ENCODE measurements at regions not wholly inside any gene's neighbourhood (a gene's known extent, or its start where the extent isn't known, plus 50 kb on each side); places are given as distances from the start of the nearest gene placed in this dataset.
"Not testable (repeated sequence)": the region's sequence is repeated elsewhere in the genome, so short reads cannot be mapped to it uniquely, and the experiment has no call there.

DNA sequence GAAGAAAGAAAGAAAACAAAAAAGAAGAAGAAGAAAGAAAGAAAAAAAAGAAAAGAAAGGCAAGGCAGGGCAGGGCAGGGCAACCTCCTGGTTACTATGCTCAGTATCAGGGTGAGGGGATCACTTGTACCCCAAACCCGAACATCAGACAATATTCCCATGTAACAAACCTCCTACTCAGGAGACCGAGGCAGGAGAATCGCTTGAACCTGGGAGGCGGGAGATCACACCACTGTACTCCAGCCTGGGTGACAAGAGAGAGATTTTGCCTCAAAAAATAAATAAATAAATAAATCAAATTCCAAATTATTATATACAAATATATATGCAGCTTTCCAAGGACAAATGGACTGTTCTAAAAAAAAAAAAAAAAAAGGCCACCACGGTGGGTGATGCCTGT, 138.8 kb upstream of the TPTE start:
- H3K27me3 Mint-ChIP-seq (ENCODE audit: low read depth); H3K36me3 Mint-ChIP-seq (ENCODE audit: insufficient read depth); H3K4me3 Mint-ChIP-seq; DNase-seq; H3K4me1 Mint-ChIP-seq (ENCODE audit: low read depth); H3K9me3 Mint-ChIP-seq; ATAC-seq: not testable (repeated sequence)

DNA sequence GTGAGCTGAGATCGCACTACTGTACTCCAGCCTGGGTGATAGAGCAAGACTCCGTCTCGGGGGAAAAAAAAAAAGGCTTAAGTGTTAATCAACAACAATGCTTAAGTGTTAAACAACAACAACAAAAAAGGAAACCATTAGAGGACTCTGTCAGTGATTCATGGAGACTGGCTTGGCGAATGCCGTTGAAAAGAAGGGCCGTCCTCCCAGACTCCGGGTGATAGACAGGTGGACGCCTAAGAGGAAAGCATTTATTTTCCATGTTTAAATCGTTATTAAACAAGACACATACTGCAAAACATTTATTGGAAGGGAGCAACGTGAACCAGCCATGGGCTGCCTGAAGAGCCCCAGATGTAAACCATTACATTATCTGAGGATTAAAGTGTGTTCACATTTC, 137.8 kb upstream of the TPTE start:
- not testable (repeated sequence) for H3K4me3 Mint-ChIP-seq; H3K9me3 Mint-ChIP-seq; H3K4me1 Mint-ChIP-seq (ENCODE audit: low read depth); ATAC-seq; H3K36me3 Mint-ChIP-seq (ENCODE audit: insufficient read depth); DNase-seq; H3K27me3 Mint-ChIP-seq (ENCODE audit: low read depth)

DNA sequence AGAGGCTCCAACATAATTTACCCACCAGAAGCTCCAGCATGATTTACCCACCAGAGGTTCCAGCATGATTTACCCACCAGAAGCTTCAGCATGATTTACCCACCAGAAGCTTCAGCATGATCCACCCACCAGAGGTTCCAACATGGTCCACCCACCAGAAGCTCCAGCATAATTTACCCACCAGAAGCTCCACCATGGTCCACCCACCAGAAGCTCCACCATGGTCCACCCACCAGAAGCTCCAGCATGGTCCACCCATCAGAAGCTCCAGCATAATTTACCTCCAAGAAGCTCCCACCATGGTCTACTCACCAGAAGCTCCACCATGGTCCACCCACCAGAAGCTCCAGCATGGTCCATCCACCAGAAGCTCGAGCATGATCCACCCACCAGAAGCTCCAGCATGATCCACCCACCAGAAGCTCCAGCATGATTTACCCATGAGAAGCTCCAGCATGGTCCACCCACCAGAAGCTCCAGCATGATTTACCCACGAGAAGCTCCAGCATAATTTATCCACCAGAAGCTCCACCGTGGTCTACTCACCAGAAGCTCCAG, 137.0 kb upstream of the TPTE start:
- not testable (repeated sequence) for DNase-seq; H3K36me3 Mint-ChIP-seq (ENCODE audit: insufficient read depth); H3K4me3 Mint-ChIP-seq; H3K27me3 Mint-ChIP-seq (ENCODE audit: low read depth); H3K9me3 Mint-ChIP-seq; H3K4me1 Mint-ChIP-seq (ENCODE audit: low read depth); ATAC-seq

DNA sequence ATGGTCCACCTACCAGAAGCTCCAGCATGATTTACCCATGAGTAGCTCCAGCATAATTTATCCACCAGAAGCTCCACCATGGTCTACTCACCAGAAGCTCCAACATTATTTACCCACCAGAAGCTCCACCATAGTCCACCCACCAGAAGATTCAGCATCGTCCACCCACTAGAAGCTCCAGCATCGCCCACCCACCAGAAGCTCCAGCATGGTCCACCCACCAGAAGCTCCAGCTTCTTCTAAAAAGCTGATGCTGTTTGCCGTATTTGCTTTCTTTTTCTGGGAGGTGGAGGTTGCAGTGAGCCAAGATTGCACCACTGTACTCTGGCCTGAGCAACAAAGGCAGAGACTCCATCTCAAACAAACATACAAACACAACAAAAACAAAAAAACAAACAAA, 136.2 kb upstream of the TPTE start:
- H3K4me3 Mint-ChIP-seq; H3K4me1 Mint-ChIP-seq (ENCODE audit: low read depth); ATAC-seq; DNase-seq; H3K9me3 Mint-ChIP-seq; H3K36me3 Mint-ChIP-seq (ENCODE audit: insufficient read depth); H3K27me3 Mint-ChIP-seq (ENCODE audit: low read depth): not testable (repeated sequence)

GRCh38 chr21:10385898-10386527, 135.4 kb upstream of the TPTE start:
- not testable (repeated sequence) for H3K9me3 Mint-ChIP-seq; H3K4me3 Mint-ChIP-seq; ATAC-seq; H3K4me1 Mint-ChIP-seq (ENCODE audit: low read depth); H3K36me3 Mint-ChIP-seq (ENCODE audit: insufficient read depth); H3K27me3 Mint-ChIP-seq (ENCODE audit: low read depth); DNase-seq

DNA sequence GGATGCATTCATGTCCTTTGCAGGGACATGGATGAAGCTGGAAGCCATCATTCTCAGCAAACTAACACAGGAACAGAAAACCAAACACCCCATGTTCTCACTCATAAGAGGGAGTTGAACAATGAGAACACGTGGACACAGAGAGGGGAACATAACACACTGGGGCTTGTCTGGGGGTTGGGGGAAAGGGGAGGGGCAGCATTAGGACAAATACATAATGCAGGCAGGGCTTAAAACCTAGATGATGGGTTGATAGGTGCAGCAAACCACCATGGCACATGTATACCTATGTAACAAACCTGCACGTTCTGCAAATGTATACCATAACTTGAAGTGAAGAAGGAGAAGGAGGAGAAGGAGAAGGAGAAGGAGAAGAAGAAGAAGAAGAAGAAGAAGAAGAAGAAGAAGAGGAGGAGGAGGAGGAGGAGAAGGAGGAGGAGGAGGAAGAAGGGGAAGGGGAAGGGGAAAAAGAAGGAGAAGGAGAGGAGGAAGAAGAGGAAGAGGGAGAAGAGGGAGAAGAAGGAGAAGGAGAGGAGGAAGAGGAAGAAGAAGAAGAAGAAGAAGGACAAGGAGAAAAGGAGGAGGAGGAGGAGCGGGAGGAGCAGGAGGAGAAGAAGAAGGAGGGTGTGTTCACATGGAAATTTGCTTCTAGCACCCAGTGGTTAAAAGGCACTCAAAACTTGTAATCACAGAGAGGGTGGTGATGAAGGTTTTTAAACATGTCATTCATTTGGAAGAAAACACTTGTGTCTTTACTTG, 133.5 kb upstream of the TPTE start:
- DNase-seq; H3K36me3 Mint-ChIP-seq (ENCODE audit: insufficient read depth); H3K27me3 Mint-ChIP-seq (ENCODE audit: low read depth); H3K4me3 Mint-ChIP-seq; ATAC-seq; H3K4me1 Mint-ChIP-seq (ENCODE audit: low read depth); H3K9me3 Mint-ChIP-seq: not testable (repeated sequence)

GRCh38 chr21:10388625-10389024, 132.8 kb upstream of the TPTE start:
- H3K4me1 Mint-ChIP-seq (ENCODE audit: low read depth); H3K9me3 Mint-ChIP-seq; H3K27me3 Mint-ChIP-seq (ENCODE audit: low read depth); ATAC-seq; DNase-seq; H3K4me3 Mint-ChIP-seq; H3K36me3 Mint-ChIP-seq (ENCODE audit: insufficient read depth): not testable (repeated sequence)

- H3K27me3 Mint-ChIP-seq (ENCODE audit: low read depth); H3K4me3 Mint-ChIP-seq; ATAC-seq; H3K4me1 Mint-ChIP-seq (ENCODE audit: low read depth); H3K9me3 Mint-ChIP-seq; DNase-seq; H3K36me3 Mint-ChIP-seq (ENCODE audit: insufficient read depth): not testable (repeated sequence)
Measured at GRCh38 chr21:10392301-10392700, 129.1 kb upstream of the TPTE start.

DNA sequence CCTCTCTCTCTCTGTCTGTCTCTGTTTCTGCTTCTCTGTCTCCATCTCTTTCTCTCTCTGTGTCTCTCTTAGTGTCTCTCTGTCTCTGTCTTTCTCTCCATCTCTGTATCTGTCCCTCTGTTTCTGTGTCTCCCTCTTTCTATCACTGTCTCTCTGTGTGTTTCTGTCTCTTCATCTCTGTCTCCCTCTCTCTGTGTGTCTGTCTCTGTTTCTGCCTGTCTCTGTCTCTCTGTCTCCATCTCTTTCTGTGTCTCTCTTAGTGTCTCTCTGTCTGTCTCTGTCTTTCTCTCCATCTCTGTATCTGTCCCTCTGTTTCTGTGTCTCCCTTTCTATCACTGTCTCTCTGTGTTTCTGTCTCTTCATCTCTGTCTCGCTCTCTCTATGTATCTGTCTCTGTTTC, 125.4 kb upstream of the TPTE start:
- H3K36me3 Mint-ChIP-seq (ENCODE audit: insufficient read depth); ATAC-seq; H3K4me3 Mint-ChIP-seq; H3K9me3 Mint-ChIP-seq; DNase-seq; H3K27me3 Mint-ChIP-seq (ENCODE audit: low read depth); H3K4me1 Mint-ChIP-seq (ENCODE audit: low read depth): not testable (repeated sequence)

DNA sequence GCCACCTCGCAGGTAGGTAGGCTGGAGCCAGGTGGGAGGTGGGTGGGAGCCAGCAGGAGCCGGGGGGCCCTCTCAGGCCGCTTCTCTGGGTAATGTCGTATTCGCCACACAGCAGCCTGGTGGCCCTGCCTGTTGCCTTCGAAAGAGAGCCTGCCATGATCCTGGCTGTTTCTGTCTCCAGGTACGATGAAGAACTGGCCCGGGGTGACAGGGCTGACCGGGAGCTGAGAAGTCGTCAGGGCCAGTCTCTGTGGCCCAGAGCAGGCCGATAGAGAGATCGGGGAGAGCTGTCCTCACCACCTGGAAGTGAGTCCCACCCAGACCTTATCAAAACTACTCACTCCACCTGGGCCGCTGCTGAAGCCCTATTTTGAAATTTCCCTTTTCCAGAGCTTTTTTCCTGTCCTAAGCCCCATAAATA, 123.9 kb upstream of the TPTE start:
- not testable (repeated sequence) for H3K36me3 Mint-ChIP-seq (ENCODE audit: insufficient read depth); H3K9me3 Mint-ChIP-seq; H3K4me1 Mint-ChIP-seq (ENCODE audit: low read depth); H3K27me3 Mint-ChIP-seq (ENCODE audit: low read depth); DNase-seq; H3K4me3 Mint-ChIP-seq
- ATAC-seq = peak in 1 of 2 donors; percentile 8

DNA sequence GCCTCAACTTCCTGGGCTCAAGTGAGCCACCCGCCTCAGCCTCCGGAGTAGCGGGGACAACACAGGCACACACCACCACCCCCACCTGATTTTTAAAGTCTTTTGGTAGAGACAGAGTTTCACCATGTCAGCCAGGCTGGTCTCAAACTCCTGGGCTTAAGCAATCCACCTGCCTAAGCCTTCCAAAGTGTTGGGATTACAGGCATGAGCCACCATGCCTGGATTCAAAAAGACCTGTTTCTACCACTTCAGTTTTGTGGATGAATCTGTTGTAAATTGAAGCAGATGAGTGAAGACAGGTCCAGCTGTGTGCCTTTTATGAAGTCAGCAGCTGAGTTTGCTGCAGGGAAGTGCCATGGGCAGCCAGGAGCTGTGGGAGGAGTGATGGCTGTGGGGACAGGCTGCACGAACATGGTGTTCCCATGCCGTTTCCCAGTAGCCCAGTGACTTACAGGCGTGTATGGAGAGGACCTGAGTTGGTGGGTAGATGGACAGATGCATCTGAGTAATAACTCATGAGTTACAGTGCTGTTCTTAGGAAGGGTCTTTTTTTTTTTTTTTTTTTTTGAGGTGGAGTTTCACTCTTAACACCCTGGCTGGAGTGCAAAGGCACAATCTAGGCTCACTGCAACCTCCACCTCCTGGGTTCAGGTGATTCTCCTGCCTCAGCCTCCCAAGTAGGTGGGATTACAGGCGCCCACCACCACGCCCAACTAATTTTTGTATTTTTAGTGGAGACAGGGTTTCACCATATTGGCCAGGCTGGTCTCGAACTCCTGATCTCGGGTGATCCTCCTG, 122.5 kb upstream of the TPTE start:
- not testable (repeated sequence) for H3K4me3 Mint-ChIP-seq; ATAC-seq; DNase-seq; H3K4me1 Mint-ChIP-seq (ENCODE audit: low read depth); H3K36me3 Mint-ChIP-seq (ENCODE audit: insufficient read depth); H3K27me3 Mint-ChIP-seq (ENCODE audit: low read depth); H3K9me3 Mint-ChIP-seq

DNA sequence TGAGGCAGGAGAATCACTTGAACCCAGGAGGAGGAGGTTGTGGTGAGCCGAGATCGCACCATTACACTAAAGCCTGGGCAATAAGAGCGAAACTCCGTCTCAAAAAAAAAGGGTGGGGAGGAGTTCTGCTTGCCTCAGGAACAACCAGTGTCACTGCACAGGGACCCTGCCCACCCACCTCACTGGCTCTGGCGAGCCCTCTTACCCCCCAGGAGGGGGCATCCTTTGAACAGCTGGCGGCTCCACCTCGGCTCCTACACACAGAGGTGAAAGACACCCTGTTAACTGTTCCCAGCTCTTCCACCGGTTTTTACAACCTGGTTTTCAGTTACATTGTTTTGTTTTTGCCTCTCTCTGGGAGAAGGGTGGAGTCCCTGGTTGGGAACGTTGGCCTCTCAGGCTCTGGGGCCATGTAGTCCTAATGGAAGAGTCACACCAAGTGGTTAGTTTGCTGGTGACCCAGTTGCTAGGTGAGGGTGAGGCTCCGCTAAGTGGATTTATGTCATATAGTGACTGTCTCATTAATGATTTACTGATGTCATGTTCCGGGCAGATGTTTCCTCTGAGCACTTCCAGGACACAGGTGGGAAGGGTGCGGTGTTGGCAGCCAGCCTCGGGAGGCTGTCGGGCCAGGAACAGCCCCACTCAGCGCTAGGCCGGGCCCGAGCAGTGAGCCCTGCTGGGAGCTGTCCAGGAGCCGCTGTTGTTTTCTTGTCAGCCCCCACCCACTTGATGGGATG, 120.6 kb upstream of the TPTE start:
- ATAC-seq; H3K4me1 Mint-ChIP-seq (ENCODE audit: low read depth); DNase-seq; H3K4me3 Mint-ChIP-seq; H3K27me3 Mint-ChIP-seq (ENCODE audit: low read depth); H3K36me3 Mint-ChIP-seq (ENCODE audit: insufficient read depth): not testable (repeated sequence)
- H3K9me3 Mint-ChIP-seq = peaks cover 11% of the 10 kb centered on the region

DNA sequence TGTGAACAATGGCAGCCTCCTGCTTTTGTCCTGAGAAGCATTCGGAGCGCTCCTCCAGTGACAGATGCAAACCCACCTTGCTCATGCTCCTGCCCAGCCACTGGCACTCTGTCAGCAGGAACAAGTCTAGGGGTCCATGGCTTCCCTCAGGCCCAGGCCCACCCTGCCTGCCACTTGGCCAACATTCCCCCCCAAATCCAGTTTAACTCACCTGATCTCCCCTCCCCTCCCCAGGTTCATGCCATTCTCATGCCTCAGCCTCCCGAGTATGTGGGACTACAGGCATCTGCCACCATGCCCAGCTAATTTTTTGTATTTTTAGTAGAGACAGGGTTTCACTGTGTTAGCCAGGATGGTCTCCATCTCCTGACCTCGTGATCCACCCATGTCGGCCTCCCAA, 118.9 kb upstream of the TPTE start:
- not testable (repeated sequence) for H3K27me3 Mint-ChIP-seq (ENCODE audit: low read depth); H3K4me3 Mint-ChIP-seq; DNase-seq; H3K4me1 Mint-ChIP-seq (ENCODE audit: low read depth); H3K36me3 Mint-ChIP-seq (ENCODE audit: insufficient read depth); ATAC-seq
- H3K9me3 Mint-ChIP-seq = peaks cover 15% of the 10 kb centered on the region

GRCh38 chr21:10405331-10405730, 116.1 kb upstream of the TPTE start:
- not testable (repeated sequence) for ATAC-seq; H3K27me3 Mint-ChIP-seq (ENCODE audit: low read depth); H3K4me1 Mint-ChIP-seq (ENCODE audit: low read depth); H3K36me3 Mint-ChIP-seq (ENCODE audit: insufficient read depth); H3K4me3 Mint-ChIP-seq; DNase-seq
- H3K9me3 Mint-ChIP-seq = peaks cover 15% of the 10 kb centered on the region
